ENCODE measurements at regions not wholly inside any gene's neighbourhood (a gene's known extent, or its start where the extent isn't known, plus 50 kb on each side); places are given as distances from the start of the nearest gene placed in this dataset.

DNA sequence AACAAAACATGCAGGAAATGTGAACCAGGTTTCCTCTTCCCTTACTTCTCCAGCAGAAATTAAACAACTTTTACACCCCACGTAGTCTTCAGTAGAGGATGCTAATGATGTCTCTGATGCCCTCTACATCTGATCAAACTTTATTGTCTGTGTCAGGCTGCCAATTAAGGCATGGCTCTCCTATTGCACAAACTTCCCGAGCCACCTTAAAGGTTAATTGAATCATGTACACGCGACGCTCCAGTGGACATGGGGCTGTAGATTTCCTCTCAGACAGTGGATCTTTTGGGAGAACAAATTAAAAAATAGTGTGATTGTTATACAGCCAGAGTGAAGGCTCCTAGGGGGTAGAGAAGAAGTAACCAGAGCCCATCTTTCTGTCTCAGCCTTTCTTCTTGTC, 301.6 kb downstream of the SMAD2 start:
- no peak for TF ChIP-seq CTCF (IDR thresholded peaks at IDR 0.05; ENCODE audit: borderline replicate concordance, control extremely low read depth, extremely low read depth, insufficient read depth, missing control alignments)
- DNase-seq (ENCODE audit: low spot score), result no peak
- in situ Hi-C loops (cut with MboI; ENCODE audit: low sequenced_read_pairs, unreplicated experiment), result no loop called here

DNA sequence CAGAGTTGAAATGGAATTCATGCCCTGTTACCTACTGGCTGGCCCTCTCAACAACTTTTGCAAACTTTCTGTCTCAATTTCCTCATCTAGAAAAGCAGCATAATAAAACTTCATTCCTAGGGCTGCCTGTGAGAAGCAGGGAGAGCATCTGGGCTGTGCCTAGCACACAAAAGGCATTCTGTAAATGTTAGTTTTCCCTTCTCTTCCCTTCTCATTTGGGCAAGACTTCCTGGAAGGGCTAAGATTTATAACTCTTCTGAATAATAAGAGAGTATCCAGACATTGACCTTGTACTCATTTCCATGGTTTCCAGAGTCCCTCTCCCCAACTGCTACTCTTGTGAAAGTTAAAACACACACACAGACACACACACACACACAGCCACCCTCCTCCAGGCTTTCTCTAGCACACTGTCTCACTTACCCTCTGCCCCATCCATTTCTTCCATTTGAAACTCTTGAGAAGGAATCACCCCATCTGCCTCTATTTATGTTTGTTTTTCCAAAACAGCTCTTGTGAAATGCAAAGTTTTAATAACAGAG, 302.1 kb downstream of the SMAD2 start:
- TF ChIP-seq CTCF (IDR thresholded peaks at IDR 0.05; ENCODE audit: borderline replicate concordance, control extremely low read depth, extremely low read depth, insufficient read depth, missing control alignments), result no peak
- in situ Hi-C loops (cut with MboI; ENCODE audit: low sequenced_read_pairs, unreplicated experiment), result no loop called here
- DNase-seq (ENCODE audit: low spot score), result no peak

GRCh38 chr18:47627030-47627429, 303.4 kb downstream of the SMAD2 start:
- TF ChIP-seq CTCF (IDR thresholded peaks at IDR 0.05; ENCODE audit: borderline replicate concordance, control extremely low read depth, extremely low read depth, insufficient read depth, missing control alignments), result no peak
- in situ Hi-C loops (cut with MboI; ENCODE audit: low sequenced_read_pairs, unreplicated experiment), result no loop called here
- DNase-seq (ENCODE audit: low spot score), result no peak

GRCh38 chr18:47619771-47620448, 310.5 kb downstream of the SMAD2 start:
- in situ Hi-C loops (cut with MboI; ENCODE audit: low sequenced_read_pairs, unreplicated experiment), result no loop called here
- TF ChIP-seq CTCF (IDR thresholded peaks at IDR 0.05; ENCODE audit: borderline replicate concordance, control extremely low read depth, extremely low read depth, insufficient read depth, missing control alignments), result no peak
- DNase-seq (ENCODE audit: low spot score), result no peak

DNA sequence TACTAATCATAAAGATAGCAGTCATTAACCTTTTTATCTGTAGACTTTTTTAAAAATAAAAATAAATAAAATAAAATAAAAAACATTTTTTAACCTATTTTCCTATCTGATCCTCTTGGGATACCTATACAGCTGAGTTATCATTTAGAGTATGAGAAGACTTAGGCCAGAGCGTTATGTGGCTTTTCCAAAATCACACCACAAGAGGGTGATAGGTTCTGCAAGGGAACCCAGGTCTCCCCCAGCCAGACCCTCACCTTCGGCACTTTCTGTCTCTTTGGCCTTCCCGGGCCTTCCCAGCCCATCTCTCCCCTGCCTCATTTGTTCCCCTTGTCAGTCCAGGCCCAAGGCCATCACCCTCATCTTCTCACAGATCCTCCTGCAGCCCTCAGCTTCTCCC, 311.7 kb downstream of the SMAD2 start:
- in situ Hi-C loops (cut with MboI; ENCODE audit: low sequenced_read_pairs, unreplicated experiment), result no loop called here
- no peak for TF ChIP-seq CTCF (IDR thresholded peaks at IDR 0.05; ENCODE audit: borderline replicate concordance, control extremely low read depth, extremely low read depth, insufficient read depth, missing control alignments)
- DNase-seq (ENCODE audit: low spot score), result no peak

DNA sequence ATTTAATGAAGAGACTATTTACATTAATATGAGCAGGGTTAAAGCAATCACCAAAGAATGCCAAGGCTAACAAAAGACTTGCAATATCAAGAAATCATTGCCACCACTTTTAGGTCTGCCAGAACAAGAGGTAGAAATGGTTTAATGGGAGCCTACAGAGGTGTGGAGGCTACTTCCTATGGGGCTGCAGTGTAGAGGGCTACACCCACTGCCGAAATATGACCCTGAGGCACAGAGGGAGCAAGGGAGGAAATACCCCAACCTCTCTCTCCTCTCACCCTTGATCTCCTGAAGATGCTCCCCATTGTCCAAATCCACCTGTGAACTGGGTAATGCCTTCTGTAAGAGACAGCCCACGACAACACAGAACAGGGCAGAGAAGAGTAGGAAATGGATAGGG, 315.4 kb downstream of the SMAD2 start:
- in situ Hi-C loops (cut with MboI; ENCODE audit: low sequenced_read_pairs, unreplicated experiment), result no loop called here
- TF ChIP-seq CTCF (IDR thresholded peaks at IDR 0.05; ENCODE audit: borderline replicate concordance, control extremely low read depth, extremely low read depth, insufficient read depth, missing control alignments), result no peak
- DNase-seq (ENCODE audit: low spot score), result no peak
